IPS-18a (cell line): ENCODE measurements at regions not wholly inside any gene's neighbourhood (a gene's known extent, or its start where the extent isn't known, plus 50 kb on each side); places are given as distances from the start of the nearest gene placed in this dataset.

ENCODE experiments used
- H3K27ac ChIP-seq: one replicate; pipeline ENCODE4 v1.5.1; 2013; ENCODE audit warnings: low read length
- H3K27me3 ChIP-seq: one replicate; pipeline ENCODE4 v1.6.1; 2013; ENCODE audit warnings: mild to moderate bottlenecking, low read length; ENCODE audit not compliant: control insufficient read depth, insufficient read depth
- H3K36me3 ChIP-seq: one replicate; pipeline ENCODE4 v1.6.1; 2013; ENCODE audit warnings: low read depth, low read length; ENCODE audit not compliant: control insufficient read depth
- H3K4me1 ChIP-seq: one replicate; pipeline ENCODE4 v1.6.1; 2013; ENCODE audit warnings: low read depth, low read length; ENCODE audit not compliant: control insufficient read depth
- H3K4me3 ChIP-seq: one replicate; pipeline ENCODE4 v1.5.1; 2013; ENCODE audit warnings: low read length
- H3K9ac ChIP-seq: one replicate; pipeline ENCODE4 v1.6.1; 2013; ENCODE audit warnings: mild to moderate bottlenecking, low read length, moderate library complexity
- H3K9me3 ChIP-seq: one replicate; pipeline ENCODE4 v1.6.1; 2013; ENCODE audit warnings: low read depth, low read length; ENCODE audit not compliant: control insufficient read depth

DNA sequence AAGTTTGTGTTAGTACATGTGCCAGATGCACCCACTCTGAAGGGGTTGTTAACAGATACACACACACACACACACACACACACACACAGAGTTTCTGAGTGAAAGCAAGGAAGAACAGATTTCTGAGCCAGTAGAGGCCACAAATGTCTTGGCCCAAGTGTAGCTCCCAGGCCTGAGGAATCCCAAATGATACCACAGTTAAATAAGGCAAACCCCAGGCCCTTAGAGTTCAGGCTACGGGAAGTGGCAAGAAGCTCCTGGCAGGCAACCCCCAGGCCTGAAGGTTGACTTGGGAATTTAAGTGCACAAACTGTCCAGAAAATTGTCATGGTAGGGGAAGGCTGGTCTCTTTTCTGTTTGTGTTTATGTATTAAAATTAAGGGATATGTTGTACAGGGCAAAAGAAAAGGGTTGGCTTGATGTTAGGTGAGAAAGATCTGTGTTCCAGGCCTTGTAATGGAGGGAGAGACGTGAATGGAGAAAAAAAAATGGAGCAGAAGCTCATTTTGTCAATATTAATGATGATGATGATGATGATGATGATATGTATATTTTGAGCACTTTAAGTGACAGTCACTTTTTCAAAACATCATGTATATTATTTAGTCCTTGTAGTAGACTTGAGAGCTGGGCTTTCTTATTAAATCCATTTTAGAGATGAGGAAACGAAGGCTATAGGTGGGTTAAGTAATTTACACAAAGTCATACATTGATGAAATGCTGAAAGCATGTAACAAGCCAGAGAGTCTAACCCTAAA, 317.0 kb upstream of the JAG1 start:
- Histone ChIP-seq H3K9me3 (no peaks in the 10 kb centered on the region), H3K27ac (no peak overlapping the region), H3K27me3 (no peaks in the 10 kb centered on the region), H3K9ac (no peak overlapping the region), H3K36me3 (no peaks in the 10 kb centered on the region), H3K4me1 (peaks cover 6% of the 10 kb centered on the region), H3K4me3 (no peak overlapping the region)

GRCh38 chr20:10992731-10993130, 318.9 kb upstream of the JAG1 start:
- no peak overlapping the region for H3K4me3 ChIP-seq
- peaks cover 6% of the 10 kb centered on the region for H3K4me1 ChIP-seq
- H3K27ac ChIP-seq, result no peak overlapping the region
- no peaks in the 10 kb centered on the region for H3K9me3 ChIP-seq
- H3K36me3 ChIP-seq, result no peaks in the 10 kb centered on the region
- H3K9ac ChIP-seq, result no peak overlapping the region
- H3K27me3 ChIP-seq, result no peaks in the 10 kb centered on the region

DNA sequence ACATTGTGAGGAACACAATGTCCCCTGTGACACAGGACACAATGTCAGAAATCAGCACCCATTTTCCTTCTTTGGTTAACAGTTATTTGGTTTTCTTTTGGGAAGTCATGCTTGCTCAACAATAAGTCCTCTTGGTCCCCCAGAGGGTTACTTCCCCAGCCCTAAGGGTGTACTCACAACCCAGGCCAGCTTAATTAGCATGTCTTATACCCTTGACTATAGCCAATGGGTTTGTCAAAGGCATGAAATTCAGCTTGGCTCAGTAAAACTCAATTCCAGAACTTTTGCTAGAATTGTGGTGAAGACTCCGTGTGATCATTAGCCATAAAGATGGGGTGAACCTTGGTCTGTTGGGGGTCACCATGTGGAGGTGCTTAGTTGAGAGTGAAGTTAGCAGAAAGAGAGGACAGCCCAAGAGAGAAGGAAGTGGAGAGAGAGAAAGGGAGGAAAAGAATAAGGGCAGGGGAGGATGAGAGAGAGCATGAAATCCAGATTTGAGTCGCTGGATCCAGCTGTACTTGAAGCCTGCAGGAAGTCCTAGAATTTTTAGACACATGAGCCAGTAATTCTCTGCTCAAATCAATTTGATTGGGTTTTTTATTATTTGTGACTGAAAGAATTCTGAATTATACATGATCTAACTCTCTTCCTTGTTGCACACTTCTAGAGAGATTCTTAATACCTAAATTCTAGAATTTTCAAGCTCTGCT, 321.3 kb upstream of the JAG1 start:
- H3K27ac ChIP-seq, result no peak overlapping the region
- no peak overlapping the region for H3K4me3 ChIP-seq
- no peaks in the 10 kb centered on the region for H3K27me3 ChIP-seq
- H3K9me3 ChIP-seq, result no peaks in the 10 kb centered on the region
- H3K9ac ChIP-seq, result no peak overlapping the region
- no peaks in the 10 kb centered on the region for H3K36me3 ChIP-seq
- H3K4me1 ChIP-seq, result peaks cover 2% of the 10 kb centered on the region

DNA sequence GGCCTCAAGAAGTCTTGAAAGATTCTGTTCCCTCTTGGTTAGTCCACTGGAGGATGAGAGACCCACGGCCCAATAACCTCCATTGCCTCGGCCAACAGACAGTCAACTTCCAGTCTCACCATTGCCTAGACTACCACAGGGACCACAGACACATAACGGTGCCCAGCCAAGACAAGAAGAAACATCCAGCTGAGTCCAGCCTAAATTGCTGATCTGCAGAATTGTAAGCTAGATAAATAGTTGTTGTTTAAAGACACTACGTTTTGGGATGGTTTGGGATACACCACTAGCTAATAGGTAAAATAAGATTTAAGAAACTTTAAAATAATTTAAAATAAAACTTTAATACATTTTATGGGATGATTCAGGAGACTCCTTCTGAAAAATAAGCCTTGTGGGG, 324.7 kb upstream of the JAG1 start:
- no peaks in the 10 kb centered on the region for H3K36me3 ChIP-seq
- no peaks in the 10 kb centered on the region for H3K9me3 ChIP-seq
- no peaks in the 10 kb centered on the region for H3K27me3 ChIP-seq
- no peak overlapping the region for H3K9ac ChIP-seq
- no peak overlapping the region for H3K4me3 ChIP-seq
- no peak overlapping the region for H3K27ac ChIP-seq
- H3K4me1 ChIP-seq, result no peaks in the 10 kb centered on the region

GRCh38 chr20:11000416-11000815, 326.6 kb upstream of the JAG1 start:
- no peaks in the 10 kb centered on the region for H3K4me1 ChIP-seq
- no peaks in the 10 kb centered on the region for H3K27me3 ChIP-seq
- H3K27ac ChIP-seq, result no peak overlapping the region
- H3K9ac ChIP-seq, result no peak overlapping the region
- no peak overlapping the region for H3K4me3 ChIP-seq
- no peaks in the 10 kb centered on the region for H3K9me3 ChIP-seq
- no peaks in the 10 kb centered on the region for H3K36me3 ChIP-seq

- no peaks in the 10 kb centered on the region for H3K9me3 ChIP-seq
- no peaks in the 10 kb centered on the region for H3K27me3 ChIP-seq
- no peaks in the 10 kb centered on the region for H3K4me1 ChIP-seq
- no peaks in the 10 kb centered on the region for H3K36me3 ChIP-seq
- H3K4me3 ChIP-seq, result no peak overlapping the region
- H3K27ac ChIP-seq, result no peak overlapping the region
- H3K9ac ChIP-seq, result no peak overlapping the region
Measured at GRCh38 chr20:11001302-11001701, 327.5 kb upstream of the JAG1 start.

- no peak overlapping the region for H3K9ac ChIP-seq
- H3K9me3 ChIP-seq, result no peaks in the 10 kb centered on the region
- H3K27me3 ChIP-seq, result no peaks in the 10 kb centered on the region
- no peaks in the 10 kb centered on the region for H3K36me3 ChIP-seq
- no peaks in the 10 kb centered on the region for H3K4me1 ChIP-seq
- H3K27ac ChIP-seq, result no peak overlapping the region
- no peak overlapping the region for H3K4me3 ChIP-seq
Measured at GRCh38 chr20:11001764-11002540, 328.2 kb upstream of the JAG1 start.

DNA sequence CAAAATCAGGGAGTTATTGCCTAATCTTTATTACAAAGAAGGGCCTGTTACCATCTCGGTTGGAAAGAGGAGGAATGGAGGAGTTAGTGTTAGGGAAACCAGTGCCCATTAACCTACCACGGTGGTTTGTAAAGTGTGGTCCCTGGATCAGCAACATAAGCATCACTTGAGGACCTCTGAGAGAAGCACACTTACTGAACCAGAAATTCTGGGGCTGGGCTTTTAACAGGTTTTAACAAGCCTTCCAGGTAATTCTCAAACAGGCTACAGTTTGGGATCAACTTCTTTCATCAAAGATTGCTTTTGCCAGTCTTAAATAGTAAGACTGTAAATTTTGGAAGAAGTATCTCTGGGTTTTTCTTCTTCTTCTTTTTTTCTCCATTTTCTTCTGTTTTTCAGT, 329.5 kb upstream of the JAG1 start:
- H3K9ac ChIP-seq, result no peak overlapping the region
- H3K36me3 ChIP-seq, result no peaks in the 10 kb centered on the region
- no peaks in the 10 kb centered on the region for H3K9me3 ChIP-seq
- H3K27ac ChIP-seq, result no peak overlapping the region
- H3K4me3 ChIP-seq, result no peak overlapping the region
- H3K4me1 ChIP-seq, result no peaks in the 10 kb centered on the region
- no peaks in the 10 kb centered on the region for H3K27me3 ChIP-seq

DNA sequence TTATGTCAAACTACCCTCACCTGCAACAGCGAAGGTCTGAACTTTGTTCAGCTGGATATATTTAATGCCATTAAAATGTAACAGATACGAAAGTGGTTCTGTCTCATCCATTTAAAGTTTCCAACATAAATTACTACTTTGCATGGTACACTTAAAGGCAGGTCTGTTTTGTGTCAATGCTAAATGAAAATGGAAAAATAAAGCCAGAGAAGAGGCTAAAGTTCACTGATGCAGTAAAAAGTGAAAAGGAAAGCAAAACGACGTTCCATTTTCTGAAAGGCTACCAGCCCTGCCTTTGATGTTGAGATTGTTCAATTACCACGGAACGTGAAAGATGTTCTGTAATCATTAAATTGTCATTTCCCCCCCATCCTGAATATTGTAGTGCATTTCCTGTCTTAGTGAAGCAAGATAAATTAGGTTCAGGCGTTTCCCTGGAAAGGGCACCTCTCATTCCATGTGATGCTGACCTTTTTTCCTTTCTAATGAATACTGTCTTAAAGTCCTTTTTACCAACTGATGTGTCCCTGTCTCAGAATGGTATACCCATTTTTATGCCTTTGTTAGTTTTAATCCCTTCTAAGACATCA, 334.7 kb upstream of the JAG1 start:
- no peak overlapping the region for H3K9ac ChIP-seq
- no peak overlapping the region for H3K27ac ChIP-seq
- H3K9me3 ChIP-seq, result no peaks in the 10 kb centered on the region
- H3K27me3 ChIP-seq, result no peaks in the 10 kb centered on the region
- H3K4me3 ChIP-seq, result no peak overlapping the region
- no peaks in the 10 kb centered on the region for H3K4me1 ChIP-seq
- no peaks in the 10 kb centered on the region for H3K36me3 ChIP-seq

GRCh38 chr20:11011653-11012052, 337.9 kb upstream of the JAG1 start:
- H3K9ac ChIP-seq, result no peak overlapping the region
- no peak overlapping the region for H3K4me3 ChIP-seq
- H3K4me1 ChIP-seq, result no peaks in the 10 kb centered on the region
- no peak overlapping the region for H3K27ac ChIP-seq
- no peaks in the 10 kb centered on the region for H3K27me3 ChIP-seq
- H3K36me3 ChIP-seq, result no peaks in the 10 kb centered on the region
- H3K9me3 ChIP-seq, result no peaks in the 10 kb centered on the region

GRCh38 chr20:11012975-11013374, 339.2 kb upstream of the JAG1 start:
- H3K9ac ChIP-seq, result no peak overlapping the region
- no peak overlapping the region for H3K4me3 ChIP-seq
- H3K4me1 ChIP-seq, result no peaks in the 10 kb centered on the region
- H3K27ac ChIP-seq, result no peak overlapping the region
- no peaks in the 10 kb centered on the region for H3K9me3 ChIP-seq
- no peaks in the 10 kb centered on the region for H3K36me3 ChIP-seq
- no peaks in the 10 kb centered on the region for H3K27me3 ChIP-seq
